Lower leg skin (tissue), 3 donors: ENCODE measurements at regions not wholly inside any gene's neighbourhood (a gene's known extent, or its start where the extent isn't known, plus 50 kb on each side); places are given as distances from the start of the nearest gene placed in this dataset.

ENCODE experiments used
- POLR2A ChIP-seq, 2 donors: fragments of 450-650 bp; IDR thresholded peaks; one replicate each; pipeline ENCODE4 v1.6.1; 2016 to 2017; ENCODE audit warnings: antibody characterized with exemption in 2 of 2, mild to moderate bottlenecking in 1 of 2, moderate library complexity in 1 of 2
- TF ChIP-seq, protein P1 (sequence below), 3 donors: fragments of 450-650 bp; IDR thresholded peaks; one replicate each; pipeline ENCODE4 v1.5.1; 2016; ENCODE audit warnings: antibody characterized with exemption in 3 of 3, mild to moderate bottlenecking in 3 of 3, moderate library complexity in 2 of 3

DNA sequence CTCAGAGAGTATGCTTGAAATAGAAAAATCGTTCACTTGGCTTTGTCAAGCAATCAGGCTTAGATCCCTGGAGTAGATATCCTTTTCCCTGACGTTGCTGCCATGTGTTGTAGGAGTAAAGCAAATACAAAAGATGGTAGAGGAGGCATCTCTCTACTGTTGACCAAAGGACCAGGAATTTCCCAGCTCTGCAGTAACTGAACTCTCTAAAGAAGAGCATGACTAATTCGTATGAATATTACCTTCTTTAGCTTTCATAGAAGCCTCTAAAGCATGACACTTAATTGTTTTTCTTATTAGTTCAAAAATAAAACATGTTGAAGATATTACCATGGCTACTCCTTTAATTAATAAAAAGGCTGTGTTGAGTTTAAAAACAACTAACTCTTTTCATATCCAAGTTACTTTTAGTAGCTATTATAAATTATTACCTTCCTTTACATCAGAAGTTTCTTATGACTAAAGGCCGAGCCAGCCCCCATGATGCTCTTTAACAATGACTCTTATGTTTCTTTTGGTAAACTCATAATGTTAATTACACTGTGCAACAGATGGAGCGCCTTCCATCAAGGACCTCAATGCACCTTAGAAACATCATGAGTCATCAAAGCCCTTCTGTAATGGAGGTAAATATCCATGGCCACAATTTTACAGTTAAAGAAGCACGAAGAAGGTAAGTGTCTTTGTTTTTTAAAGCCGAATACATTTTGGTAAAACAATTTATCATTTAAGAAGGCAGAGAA lies 352.4 kb downstream of the KLF5 start:
- no peak for TF ChIP-seq POLR2A (IDR thresholded peaks at IDR 0.05)
- TF ChIP-seq, protein P1, sequence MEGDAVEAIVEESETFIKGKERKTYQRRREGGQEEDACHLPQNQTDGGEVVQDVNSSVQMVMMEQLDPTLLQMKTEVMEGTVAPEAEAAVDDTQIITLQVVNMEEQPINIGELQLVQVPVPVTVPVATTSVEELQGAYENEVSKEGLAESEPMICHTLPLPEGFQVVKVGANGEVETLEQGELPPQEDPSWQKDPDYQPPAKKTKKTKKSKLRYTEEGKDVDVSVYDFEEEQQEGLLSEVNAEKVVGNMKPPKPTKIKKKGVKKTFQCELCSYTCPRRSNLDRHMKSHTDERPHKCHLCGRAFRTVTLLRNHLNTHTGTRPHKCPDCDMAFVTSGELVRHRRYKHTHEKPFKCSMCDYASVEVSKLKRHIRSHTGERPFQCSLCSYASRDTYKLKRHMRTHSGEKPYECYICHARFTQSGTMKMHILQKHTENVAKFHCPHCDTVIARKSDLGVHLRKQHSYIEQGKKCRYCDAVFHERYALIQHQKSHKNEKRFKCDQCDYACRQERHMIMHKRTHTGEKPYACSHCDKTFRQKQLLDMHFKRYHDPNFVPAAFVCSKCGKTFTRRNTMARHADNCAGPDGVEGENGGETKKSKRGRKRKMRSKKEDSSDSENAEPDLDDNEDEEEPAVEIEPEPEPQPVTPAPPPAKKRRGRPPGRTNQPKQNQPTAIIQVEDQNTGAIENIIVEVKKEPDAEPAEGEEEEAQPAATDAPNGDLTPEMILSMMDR (IDR thresholded peaks at IDR 0.05), result no peak
